Chondrocyte (in vitro differentiated cells): ENCODE measurements at regions not wholly inside any gene's neighbourhood (a gene's known extent, or its start where the extent isn't known, plus 50 kb on each side); places are given as distances from the start of the nearest gene placed in this dataset.

ENCODE experiments used
- DNase-seq: peaks from one replicate; pipeline ENCODE4 v3.0.0; 2021; ENCODE audit warnings: mixed read lengths, low spot score
- H3K27ac Mint-ChIP-seq: one replicate; pipeline ENCODE4 v1.8.0; 2021; ENCODE audit warnings: mild to moderate bottlenecking, moderate library complexity, mixed read lengths; ENCODE audit not compliant: unreplicated experiment
- H3K27me3 Mint-ChIP-seq: 2 replicates; pipeline ENCODE4 v1.8.0; 2021; ENCODE audit warnings: low read depth, mixed read lengths
- H3K36me3 Mint-ChIP-seq: 2 replicates; pipeline ENCODE4 v1.8.0; 2021; ENCODE audit warnings: low read depth, mixed read lengths
- H3K4me1 Mint-ChIP-seq: 2 replicates; pipeline ENCODE4 v1.8.0; 2021; ENCODE audit warnings: low read depth, mild to moderate bottlenecking, mixed read lengths
- H3K4me3 Mint-ChIP-seq: one replicate; pipeline ENCODE4 v1.8.0; 2021; ENCODE audit warnings: mild to moderate bottlenecking, moderate library complexity, mixed read lengths; ENCODE audit not compliant: unreplicated experiment
- H3K9me3 Mint-ChIP-seq: 2 replicates; pipeline ENCODE4 v1.8.0; 2021; ENCODE audit warnings: low read depth, mixed read lengths
- TF ChIP-seq, protein P1 (sequence below): fragments of 200-600 bp; sonication (generic); IDR thresholded peaks from 2 replicates; pipeline ENCODE4 v1.5.0; 2021; ENCODE audit warnings: antibody characterized with exemption, mild to moderate bottlenecking, moderate library complexity

- no peaks in the 10 kb centered on the region for H3K4me1 Mint-ChIP-seq
- H3K27ac Mint-ChIP-seq = no peak overlapping the region
- H3K9me3 Mint-ChIP-seq = peaks cover 4% of the 10 kb centered on the region
- TF ChIP-seq, protein P1, sequence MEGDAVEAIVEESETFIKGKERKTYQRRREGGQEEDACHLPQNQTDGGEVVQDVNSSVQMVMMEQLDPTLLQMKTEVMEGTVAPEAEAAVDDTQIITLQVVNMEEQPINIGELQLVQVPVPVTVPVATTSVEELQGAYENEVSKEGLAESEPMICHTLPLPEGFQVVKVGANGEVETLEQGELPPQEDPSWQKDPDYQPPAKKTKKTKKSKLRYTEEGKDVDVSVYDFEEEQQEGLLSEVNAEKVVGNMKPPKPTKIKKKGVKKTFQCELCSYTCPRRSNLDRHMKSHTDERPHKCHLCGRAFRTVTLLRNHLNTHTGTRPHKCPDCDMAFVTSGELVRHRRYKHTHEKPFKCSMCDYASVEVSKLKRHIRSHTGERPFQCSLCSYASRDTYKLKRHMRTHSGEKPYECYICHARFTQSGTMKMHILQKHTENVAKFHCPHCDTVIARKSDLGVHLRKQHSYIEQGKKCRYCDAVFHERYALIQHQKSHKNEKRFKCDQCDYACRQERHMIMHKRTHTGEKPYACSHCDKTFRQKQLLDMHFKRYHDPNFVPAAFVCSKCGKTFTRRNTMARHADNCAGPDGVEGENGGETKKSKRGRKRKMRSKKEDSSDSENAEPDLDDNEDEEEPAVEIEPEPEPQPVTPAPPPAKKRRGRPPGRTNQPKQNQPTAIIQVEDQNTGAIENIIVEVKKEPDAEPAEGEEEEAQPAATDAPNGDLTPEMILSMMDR = peak; percentile 74
- peaks cover 10% of the 10 kb centered on the region for H3K27me3 Mint-ChIP-seq
- no peak overlapping the region for H3K4me3 Mint-ChIP-seq
- DNase-seq = no peak
- no peaks in the 10 kb centered on the region for H3K36me3 Mint-ChIP-seq
These were observed 65.1 kb upstream of the LRRC55 start for GRCh38 chr11:57116654-57117053.

DNA sequence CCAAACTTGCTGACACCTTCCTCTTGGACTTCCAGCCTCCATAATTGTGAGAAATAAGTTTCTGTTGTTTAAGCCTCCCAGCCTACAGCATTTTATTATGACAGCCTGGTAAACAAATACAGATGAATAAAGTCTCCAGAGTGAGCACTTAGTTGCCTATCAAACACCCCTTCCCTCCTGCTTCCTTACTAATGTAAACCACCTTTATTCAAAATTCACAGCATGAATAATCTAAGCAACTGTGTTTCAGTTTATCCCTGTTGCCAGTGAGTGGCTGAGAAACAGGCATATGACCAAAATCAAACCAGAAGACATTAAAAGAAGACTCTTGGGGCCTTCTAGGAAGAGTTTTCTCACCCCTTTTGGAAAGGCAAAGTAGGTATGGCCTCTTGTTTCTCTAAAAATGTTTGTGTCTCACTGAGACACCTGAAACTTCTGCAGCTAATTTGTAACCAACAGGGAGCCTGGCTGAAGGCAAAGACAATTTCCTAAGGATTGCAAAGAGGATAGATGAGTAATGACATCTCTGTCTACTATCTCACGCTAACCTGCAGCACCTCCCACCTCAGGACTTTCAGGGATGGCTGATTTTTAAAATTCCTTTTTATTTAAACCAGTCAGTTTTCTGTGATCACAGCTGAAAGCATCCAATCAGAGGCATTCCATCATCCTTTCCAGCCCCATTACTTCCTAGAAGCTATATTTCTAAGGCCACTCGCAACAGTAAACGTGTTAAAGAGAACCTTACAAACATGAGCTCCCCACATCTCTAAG is 61.4 kb upstream of the LRRC55 start:
- TF ChIP-seq, protein P1 = no peak
- Mint-ChIP-seq H3K4me3 (no peak overlapping the region), H3K27me3 (peaks cover 34% of the 10 kb centered on the region), H3K36me3 (no peaks in the 10 kb centered on the region), H3K27ac (no peak overlapping the region), H3K4me1 (no peaks in the 10 kb centered on the region), H3K9me3 (peaks cover 4% of the 10 kb centered on the region)
- no peak for DNase-seq

- no peaks in the 10 kb centered on the region for H3K4me1 Mint-ChIP-seq
- DNase-seq = no peak
- H3K36me3 Mint-ChIP-seq = no peaks in the 10 kb centered on the region
- H3K9me3 Mint-ChIP-seq = peaks cover 4% of the 10 kb centered on the region
- peaks cover 44% of the 10 kb centered on the region for H3K27me3 Mint-ChIP-seq
- TF ChIP-seq, protein P1 = no peak
- no peak overlapping the region for H3K4me3 Mint-ChIP-seq
- no peak overlapping the region for H3K27ac Mint-ChIP-seq
These were observed 59.8 kb upstream of the LRRC55 start for GRCh38 chr11:57121996-57122395.

DNA sequence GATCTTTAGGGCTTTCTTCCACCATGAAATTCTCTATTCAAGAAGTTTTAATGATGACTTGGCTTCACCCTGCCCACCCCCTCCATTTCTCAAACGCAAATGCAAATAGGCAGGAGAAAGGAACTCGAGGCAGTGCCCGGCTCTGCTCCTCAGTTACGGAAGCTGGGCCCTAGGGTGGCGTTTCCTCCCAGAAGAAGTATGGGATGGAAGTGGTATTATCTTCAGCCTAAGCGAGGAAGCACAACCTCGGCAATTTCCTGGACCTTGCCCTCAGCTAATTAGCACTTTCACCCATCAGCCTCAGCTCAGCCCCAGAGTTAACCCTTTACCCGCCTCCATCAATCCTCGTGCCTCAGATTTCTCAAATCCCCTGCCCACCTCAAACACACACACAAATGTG is 58.2 kb upstream of the LRRC55 start:
- H3K27me3 Mint-ChIP-seq = peaks cover 59% of the 10 kb centered on the region
- no peak for DNase-seq
- H3K9me3 Mint-ChIP-seq = no peaks in the 10 kb centered on the region
- no peak overlapping the region for H3K27ac Mint-ChIP-seq
- TF ChIP-seq, protein P1 = no peak
- no peak overlapping the region for H3K4me3 Mint-ChIP-seq
- no peaks in the 10 kb centered on the region for H3K4me1 Mint-ChIP-seq
- H3K36me3 Mint-ChIP-seq = no peaks in the 10 kb centered on the region

GRCh38 chr11:57124505-57124904 is 57.2 kb upstream of the LRRC55 start:
- H3K4me3 Mint-ChIP-seq = no peak overlapping the region
- no peak for DNase-seq
- H3K36me3 Mint-ChIP-seq = no peaks in the 10 kb centered on the region
- H3K4me1 Mint-ChIP-seq = no peaks in the 10 kb centered on the region
- no peaks in the 10 kb centered on the region for H3K9me3 Mint-ChIP-seq
- no peak overlapping the region for H3K27ac Mint-ChIP-seq
- TF ChIP-seq, protein P1 = no peak
- peaks cover 63% of the 10 kb centered on the region for H3K27me3 Mint-ChIP-seq
